ENCODE measurements at regions not wholly inside any gene's neighbourhood (a gene's known extent, or its start where the extent isn't known, plus 50 kb on each side); places are given as distances from the start of the nearest gene placed in this dataset.

GRCh38 chr2:149901231-149901859 is 313.8 kb upstream of the MMADHC start:
- no peak for TF ChIP-seq RAD21 (IDR thresholded peaks at IDR 0.05; ENCODE audit: low read length)
- TF ChIP-seq JUND (IDR thresholded peaks at IDR 0.05), result no peak
- no peak for TF ChIP-seq NFIC (IDR thresholded peaks at IDR 0.05; ENCODE audit: borderline replicate concordance)
- TF ChIP-seq, protein P1, sequence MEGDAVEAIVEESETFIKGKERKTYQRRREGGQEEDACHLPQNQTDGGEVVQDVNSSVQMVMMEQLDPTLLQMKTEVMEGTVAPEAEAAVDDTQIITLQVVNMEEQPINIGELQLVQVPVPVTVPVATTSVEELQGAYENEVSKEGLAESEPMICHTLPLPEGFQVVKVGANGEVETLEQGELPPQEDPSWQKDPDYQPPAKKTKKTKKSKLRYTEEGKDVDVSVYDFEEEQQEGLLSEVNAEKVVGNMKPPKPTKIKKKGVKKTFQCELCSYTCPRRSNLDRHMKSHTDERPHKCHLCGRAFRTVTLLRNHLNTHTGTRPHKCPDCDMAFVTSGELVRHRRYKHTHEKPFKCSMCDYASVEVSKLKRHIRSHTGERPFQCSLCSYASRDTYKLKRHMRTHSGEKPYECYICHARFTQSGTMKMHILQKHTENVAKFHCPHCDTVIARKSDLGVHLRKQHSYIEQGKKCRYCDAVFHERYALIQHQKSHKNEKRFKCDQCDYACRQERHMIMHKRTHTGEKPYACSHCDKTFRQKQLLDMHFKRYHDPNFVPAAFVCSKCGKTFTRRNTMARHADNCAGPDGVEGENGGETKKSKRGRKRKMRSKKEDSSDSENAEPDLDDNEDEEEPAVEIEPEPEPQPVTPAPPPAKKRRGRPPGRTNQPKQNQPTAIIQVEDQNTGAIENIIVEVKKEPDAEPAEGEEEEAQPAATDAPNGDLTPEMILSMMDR (IDR thresholded peaks at IDR 0.05), result no peak
- no peak for TF ChIP-seq EZH2phosphoT487 (IDR thresholded peaks at IDR 0.05; ENCODE audit: borderline replicate concordance, low read depth)
- TF ChIP-seq EP300 (IDR thresholded peaks at IDR 0.05; ENCODE audit: borderline replicate concordance in 1 of 2, low read depth in 1 of 2, low read length in 1 of 2), result no peak
- no peak for TF ChIP-seq FOXJ3 (CRISPR knock-in tag; IDR thresholded peaks at IDR 0.05)
- no peak for TF ChIP-seq POLR2AphosphoS5 (IDR thresholded peaks at IDR 0.05; ENCODE audit: low read depth, low read length)
- no peak for TF ChIP-seq SIN3A (IDR thresholded peaks at IDR 0.05; ENCODE audit: borderline replicate concordance, low read depth, low read length)
- no peak for TF ChIP-seq RXRA (IDR thresholded peaks at IDR 0.05; ENCODE audit: borderline replicate concordance, low read depth)
- TF ChIP-seq RFX5 (IDR thresholded peaks at IDR 0.05; ENCODE audit: low read length), result no peak
- TF ChIP-seq TEAD4 (IDR thresholded peaks at IDR 0.05; ENCODE audit: borderline replicate concordance, insufficient read depth), result no peak
- TF ChIP-seq, protein P2, sequence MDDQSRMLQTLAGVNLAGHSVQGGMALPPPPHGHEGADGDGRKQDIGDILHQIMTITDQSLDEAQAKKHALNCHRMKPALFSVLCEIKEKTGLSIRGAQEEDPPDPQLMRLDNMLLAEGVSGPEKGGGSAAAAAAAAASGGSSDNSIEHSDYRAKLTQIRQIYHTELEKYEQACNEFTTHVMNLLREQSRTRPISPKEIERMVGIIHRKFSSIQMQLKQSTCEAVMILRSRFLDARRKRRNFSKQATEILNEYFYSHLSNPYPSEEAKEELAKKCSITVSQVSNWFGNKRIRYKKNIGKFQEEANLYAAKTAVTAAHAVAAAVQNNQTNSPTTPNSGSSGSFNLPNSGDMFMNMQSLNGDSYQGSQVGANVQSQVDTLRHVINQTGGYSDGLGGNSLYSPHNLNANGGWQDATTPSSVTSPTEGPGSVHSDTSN (IDR thresholded peaks at IDR 0.05), result no peak
